BJ (cell line): ENCODE measurements at regions not wholly inside any gene's neighbourhood (a gene's known extent, or its start where the extent isn't known, plus 50 kb on each side); places are given as distances from the start of the nearest gene placed in this dataset.

Experiments
- CTCF ChIA-PET: fragments of 350-600 bp; formaldehyde crosslinking; extraction: SDS; loops from one replicate; lab custom pipeline; 2021; ENCODE audit warnings: antibody characterized with exemption, inconsistent platforms; lab: Yijun Ruan, JAX
- POLR2A ChIA-PET: fragments of 300-600 bp; sonication (Branson Sonifier 250); formaldehyde crosslinking; extraction: SDS; loops from one replicate; lab custom pipeline; 2021; ENCODE audit warnings: antibody characterized with exemption; lab: Charles Lee
- DNase-seq: peaks from one replicate; pipeline ENCODE4 v3.0.0-alpha.2; 2011; ENCODE audit warnings: low read depth
- H3K27me3 ChIP-seq: 2 replicates; pipeline ENCODE4 v1.6.0; 2011; ENCODE audit warnings: low read length; ENCODE audit not compliant: control insufficient read depth, insufficient read depth
- H3K36me3 ChIP-seq: 2 replicates; pipeline ENCODE4 v1.5.1; 2011; ENCODE audit warnings: low read length; ENCODE audit not compliant: control insufficient read depth, insufficient read depth
- H3K4me3 ChIP-seq: 2 replicates; pipeline ENCODE4 v1.5.1; 2011; ENCODE audit warnings: low read depth, mild to moderate bottlenecking, control low read depth, low read length
- TF ChIP-seq, protein P1 (sequence below): IDR thresholded peaks from 2 replicates; pipeline ENCODE4 v1.5.1; 2011; ENCODE audit warnings: low read depth, mild to moderate bottlenecking, control low read depth, inconsistent platforms, low read length, moderate library complexity; ENCODE audit not compliant: insufficient read depth

DNA sequence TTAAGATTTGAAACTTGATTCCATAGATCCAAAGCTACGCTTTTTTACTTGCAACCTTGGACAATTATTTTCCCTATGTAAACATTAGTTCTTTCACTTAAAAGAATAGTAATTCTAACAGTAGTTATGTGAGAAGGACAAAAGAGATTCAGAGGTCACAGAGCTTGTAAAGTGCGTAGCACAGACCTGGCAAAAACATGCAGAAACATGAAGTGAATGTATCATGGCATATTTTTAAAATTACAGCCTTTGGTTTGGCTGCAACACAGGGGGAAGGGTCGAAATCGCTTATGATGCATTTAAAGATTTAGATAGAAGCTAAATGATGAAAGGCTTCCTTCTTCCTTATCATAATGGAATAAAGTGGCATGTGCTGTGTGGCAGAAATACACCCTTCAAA, 1068.8 kb downstream of the ARAP2 start:
- Histone ChIP-seq H3K36me3 (no peaks in the 10 kb centered on the region), H3K4me3 (no peak overlapping the region), H3K27me3 (no peaks in the 10 kb centered on the region)
- ChIA-PET CTCF (no interaction called here), POLR2A (no interaction called here)
- TF ChIP-seq, protein P1, sequence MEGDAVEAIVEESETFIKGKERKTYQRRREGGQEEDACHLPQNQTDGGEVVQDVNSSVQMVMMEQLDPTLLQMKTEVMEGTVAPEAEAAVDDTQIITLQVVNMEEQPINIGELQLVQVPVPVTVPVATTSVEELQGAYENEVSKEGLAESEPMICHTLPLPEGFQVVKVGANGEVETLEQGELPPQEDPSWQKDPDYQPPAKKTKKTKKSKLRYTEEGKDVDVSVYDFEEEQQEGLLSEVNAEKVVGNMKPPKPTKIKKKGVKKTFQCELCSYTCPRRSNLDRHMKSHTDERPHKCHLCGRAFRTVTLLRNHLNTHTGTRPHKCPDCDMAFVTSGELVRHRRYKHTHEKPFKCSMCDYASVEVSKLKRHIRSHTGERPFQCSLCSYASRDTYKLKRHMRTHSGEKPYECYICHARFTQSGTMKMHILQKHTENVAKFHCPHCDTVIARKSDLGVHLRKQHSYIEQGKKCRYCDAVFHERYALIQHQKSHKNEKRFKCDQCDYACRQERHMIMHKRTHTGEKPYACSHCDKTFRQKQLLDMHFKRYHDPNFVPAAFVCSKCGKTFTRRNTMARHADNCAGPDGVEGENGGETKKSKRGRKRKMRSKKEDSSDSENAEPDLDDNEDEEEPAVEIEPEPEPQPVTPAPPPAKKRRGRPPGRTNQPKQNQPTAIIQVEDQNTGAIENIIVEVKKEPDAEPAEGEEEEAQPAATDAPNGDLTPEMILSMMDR, result no peak
- no peak for DNase-seq

DNA sequence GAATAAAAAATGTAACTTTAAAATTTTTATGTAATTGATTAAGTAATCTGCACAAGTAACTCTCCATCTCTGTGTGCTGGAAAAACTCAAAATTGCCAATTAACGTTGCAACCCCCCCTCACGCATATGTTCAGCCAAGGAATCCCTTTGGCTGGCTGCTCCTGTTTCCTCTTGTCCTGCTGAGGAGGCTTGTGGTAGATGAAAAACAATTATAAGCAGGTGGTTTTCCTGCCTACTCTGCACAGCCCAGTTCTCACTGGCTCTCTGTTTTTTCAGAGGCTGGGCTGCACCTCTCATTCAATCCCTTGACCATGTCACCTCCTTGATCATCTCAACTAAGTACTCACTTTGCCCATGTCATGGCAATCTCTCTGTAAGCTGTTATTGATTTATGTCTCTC, 1068.4 kb downstream of the ARAP2 start:
- CTCF ChIA-PET, result no interaction called here
- Histone ChIP-seq H3K36me3 (no peaks in the 10 kb centered on the region), H3K27me3 (no peaks in the 10 kb centered on the region), H3K4me3 (no peak overlapping the region)
- TF ChIP-seq, protein P1, result no peak
- POLR2A ChIA-PET, result no interaction called here
- DNase-seq, result no peak

DNA sequence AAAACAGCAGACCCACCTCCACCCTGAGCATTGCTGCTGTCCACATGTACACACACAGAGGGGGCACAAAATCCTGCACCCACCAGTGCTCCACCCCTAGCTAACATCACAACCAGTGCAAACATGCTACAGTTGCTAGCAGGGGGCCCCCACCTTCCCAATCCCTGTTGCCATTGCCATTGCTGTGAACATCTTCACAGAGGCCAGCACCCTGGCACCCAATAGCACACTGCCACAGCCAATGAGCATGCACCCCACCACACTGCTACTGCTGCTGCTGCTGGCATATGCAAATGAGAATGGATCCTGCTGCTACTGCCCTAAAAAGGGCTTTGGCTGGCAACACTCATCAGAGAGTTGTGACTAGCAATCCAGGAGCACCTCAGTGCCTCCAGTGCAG, 1061.9 kb downstream of the ARAP2 start:
- Histone ChIP-seq H3K27me3 (no peaks in the 10 kb centered on the region), H3K36me3 (no peaks in the 10 kb centered on the region), H3K4me3 (no peak overlapping the region)
- POLR2A ChIA-PET, result no interaction called here
- CTCF ChIA-PET, result no interaction called here
- TF ChIP-seq, protein P1, result no peak
- no peak for DNase-seq

DNA sequence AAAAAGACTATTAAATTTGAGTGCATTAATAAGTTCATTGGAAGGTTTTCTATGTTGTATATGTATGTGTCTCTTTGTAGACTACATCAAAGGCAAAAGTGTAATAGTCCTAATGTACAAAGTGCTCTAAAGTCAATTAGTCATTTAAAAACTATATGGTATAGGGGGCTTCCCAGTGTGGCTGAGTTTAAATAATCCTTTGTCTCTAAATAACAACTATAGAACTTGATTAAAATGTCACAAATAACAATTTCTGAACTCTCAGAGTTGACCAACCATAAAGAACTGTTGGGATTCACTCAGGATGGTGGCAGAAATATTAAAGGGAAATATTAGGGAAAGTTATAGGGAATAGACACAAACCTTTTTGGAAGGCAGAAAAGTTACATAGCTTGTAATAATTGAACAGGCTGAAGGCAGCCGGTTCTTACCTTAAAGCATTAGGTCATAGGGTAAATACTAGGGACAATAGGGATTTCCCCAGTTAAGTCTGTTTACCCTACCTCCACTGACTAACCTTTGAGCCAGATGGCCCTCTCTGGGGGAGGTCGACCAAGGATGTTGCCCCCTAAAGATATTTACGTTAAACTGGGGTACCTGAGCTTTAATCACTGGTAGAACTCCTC, 1054.2 kb downstream of the ARAP2 start:
- DNase-seq, result no peak
- Histone ChIP-seq H3K4me3 (no peak overlapping the region), H3K27me3 (no peaks in the 10 kb centered on the region), H3K36me3 (no peaks in the 10 kb centered on the region)
- TF ChIP-seq, protein P1, result no peak
- ChIA-PET POLR2A (no interaction called here), CTCF (no interaction called here)

DNA sequence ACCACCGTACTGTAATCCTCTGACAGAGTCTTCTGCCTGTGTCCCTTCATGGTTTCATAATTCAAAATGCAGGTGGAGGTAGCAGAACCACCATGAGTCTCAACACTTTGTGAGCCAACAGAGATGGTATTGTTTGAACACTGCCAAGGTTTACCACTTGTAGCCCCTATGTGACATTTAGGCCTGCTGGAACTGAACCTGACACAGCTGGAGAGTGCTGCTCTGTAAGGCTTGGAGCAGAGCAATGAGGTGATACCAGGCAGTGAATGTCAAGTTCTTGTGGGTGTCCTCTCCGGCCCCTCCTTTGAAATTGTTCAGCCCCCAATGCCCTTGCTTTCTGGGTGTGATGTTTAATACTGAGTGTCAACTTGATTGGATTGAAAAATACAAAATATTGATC, 1042.9 kb downstream of the ARAP2 start:
- Histone ChIP-seq H3K27me3 (no peaks in the 10 kb centered on the region), H3K4me3 (no peak overlapping the region), H3K36me3 (no peaks in the 10 kb centered on the region)
- DNase-seq, result no peak
- ChIA-PET CTCF (no interaction called here), POLR2A (no interaction called here)
- TF ChIP-seq, protein P1, result no peak
